ENCODE measurements at regions not wholly inside any gene's neighbourhood (a gene's known extent, or its start where the extent isn't known, plus 50 kb on each side); places are given as distances from the start of the nearest gene placed in this dataset.

DNA sequence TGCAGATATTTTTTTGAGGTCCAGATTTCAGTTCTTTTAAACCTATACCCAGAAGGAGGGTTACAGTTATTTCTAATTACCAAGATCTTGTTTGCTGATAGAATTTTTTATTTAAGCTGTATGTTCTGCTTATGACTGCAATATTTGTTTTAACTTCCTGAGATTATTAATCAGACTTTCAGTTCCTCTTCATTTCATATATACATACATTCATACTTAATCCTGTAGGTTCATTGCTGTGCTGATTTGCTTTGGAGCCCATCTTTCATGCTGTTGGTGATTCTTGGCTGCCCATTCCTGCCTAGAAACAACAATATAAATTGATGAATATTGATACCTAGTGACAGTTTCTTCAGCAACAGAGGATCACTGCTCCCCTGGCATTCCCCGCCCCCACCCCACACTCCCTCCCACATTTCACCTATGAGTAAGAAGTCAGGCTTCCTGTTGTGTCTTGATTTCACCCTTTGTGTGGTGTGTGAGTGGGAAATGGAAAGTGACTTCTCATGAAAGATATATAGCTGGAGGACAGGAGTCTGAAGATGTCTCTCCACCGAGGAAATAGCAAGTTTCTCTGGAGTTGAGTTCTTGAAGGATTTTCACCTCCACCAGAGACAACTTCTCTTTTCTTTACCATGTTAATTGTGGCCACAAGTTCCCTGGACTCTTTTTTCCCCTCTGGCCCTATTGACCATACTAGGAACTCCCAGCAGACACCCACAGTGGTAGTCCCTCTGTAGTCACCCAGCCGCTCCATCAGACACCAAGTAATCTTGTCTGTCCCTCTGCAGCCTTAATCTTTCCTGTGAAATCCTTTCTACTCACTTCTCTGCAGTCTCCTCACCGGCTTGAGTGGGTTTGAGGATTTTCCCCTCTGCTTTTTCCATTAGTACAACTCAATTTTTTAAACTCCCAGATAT, 118.4 kb downstream of the ASB9 start:
- TF ChIP-seq MAZ (IDR thresholded peaks at IDR 0.05; ENCODE audit: borderline replicate concordance, low read depth, low read length) (no peak), MAZ (CRISPR knock-in tag; IDR thresholded peaks at IDR 0.05; ENCODE audit: low read depth) (no peak), U2AF2 (IDR thresholded peaks at IDR 0.05; ENCODE audit: low read depth, low read length) (no peak), ZKSCAN1 (IDR thresholded peaks at IDR 0.05; ENCODE audit: low read length) (no peak), ZNF792 (CRISPR knock-in tag; IDR thresholded peaks at IDR 0.05) (no peak), NFYC (CRISPR knock-in tag; IDR thresholded peaks at IDR 0.05) (no peak)
- TF ChIP-seq, protein P1, sequence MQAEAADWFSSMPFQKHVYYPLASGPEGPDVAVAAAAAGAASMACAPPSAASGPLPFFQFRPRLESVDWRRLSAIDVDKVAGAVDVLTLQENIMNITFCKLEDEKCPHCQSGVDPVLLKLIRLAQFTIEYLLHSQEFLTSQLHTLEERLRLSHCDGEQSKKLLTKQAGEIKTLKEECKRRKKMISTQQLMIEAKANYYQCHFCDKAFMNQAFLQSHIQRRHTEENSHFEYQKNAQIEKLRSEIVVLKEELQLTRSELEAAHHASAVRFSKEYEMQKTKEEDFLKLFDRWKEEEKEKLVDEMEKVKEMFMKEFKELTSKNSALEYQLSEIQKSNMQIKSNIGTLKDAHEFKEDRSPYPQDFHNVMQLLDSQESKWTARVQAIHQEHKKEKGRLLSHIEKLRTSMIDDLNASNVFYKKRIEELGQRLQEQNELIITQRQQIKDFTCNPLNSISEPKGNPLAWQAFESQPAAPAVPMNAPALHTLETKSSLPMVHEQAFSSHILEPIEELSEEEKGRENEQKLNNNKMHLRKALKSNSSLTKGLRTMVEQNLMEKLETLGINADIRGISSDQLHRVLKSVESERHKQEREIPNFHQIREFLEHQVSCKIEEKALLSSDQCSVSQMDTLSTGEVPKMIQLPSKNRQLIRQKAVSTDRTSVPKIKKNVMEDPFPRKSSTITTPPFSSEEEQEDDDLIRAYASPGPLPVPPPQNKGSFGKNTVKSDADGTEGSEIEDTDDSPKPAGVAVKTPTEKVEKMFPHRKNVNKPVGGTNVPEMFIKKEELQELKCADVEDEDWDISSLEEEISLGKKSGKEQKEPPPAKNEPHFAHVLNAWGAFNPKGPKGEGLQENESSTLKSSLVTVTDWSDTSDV (CRISPR knock-in tag; IDR thresholded peaks at IDR 0.05) = no peak
- TF ChIP-seq, protein P2, sequence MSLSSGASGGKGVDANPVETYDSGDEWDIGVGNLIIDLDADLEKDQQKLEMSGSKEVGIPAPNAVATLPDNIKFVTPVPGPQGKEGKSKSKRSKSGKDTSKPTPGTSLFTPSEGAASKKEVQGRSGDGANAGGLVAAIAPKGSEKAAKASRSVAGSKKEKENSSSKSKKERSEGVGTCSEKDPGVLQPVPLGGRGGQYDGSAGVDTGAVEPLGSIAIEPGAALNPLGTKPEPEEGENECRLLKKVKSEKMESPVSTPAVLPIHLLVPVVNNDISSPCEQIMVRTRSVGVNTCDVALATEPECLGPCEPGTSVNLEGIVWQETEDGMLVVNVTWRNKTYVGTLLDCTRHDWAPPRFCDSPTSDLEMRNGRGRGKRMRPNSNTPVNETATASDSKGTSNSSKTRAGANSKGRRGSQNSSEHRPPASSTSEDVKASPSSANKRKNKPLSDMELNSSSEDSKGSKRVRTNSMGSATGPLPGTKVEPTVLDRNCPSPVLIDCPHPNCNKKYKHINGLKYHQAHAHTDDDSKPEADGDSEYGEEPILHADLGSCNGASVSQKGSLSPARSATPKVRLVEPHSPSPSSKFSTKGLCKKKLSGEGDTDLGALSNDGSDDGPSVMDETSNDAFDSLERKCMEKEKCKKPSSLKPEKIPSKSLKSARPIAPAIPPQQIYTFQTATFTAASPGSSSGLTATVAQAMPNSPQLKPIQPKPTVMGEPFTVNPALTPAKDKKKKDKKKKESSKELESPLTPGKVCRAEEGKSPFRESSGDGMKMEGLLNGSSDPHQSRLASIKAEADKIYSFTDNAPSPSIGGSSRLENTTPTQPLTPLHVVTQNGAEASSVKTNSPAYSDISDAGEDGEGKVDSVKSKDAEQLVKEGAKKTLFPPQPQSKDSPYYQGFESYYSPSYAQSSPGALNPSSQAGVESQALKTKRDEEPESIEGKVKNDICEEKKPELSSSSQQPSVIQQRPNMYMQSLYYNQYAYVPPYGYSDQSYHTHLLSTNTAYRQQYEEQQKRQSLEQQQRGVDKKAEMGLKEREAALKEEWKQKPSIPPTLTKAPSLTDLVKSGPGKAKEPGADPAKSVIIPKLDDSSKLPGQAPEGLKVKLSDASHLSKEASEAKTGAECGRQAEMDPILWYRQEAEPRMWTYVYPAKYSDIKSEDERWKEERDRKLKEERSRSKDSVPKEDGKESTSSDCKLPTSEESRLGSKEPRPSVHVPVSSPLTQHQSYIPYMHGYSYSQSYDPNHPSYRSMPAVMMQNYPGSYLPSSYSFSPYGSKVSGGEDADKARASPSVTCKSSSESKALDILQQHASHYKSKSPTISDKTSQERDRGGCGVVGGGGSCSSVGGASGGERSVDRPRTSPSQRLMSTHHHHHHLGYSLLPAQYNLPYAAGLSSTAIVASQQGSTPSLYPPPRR (CRISPR knock-in tag; IDR thresholded peaks at IDR 0.05; ENCODE audit: borderline replicate concordance) = no peak
- TF ChIP-seq, protein P3, sequence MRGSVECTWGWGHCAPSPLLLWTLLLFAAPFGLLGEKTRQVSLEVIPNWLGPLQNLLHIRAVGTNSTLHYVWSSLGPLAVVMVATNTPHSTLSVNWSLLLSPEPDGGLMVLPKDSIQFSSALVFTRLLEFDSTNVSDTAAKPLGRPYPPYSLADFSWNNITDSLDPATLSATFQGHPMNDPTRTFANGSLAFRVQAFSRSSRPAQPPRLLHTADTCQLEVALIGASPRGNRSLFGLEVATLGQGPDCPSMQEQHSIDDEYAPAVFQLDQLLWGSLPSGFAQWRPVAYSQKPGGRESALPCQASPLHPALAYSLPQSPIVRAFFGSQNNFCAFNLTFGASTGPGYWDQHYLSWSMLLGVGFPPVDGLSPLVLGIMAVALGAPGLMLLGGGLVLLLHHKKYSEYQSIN (CRISPR knock-in tag; IDR thresholded peaks at IDR 0.05; ENCODE audit: borderline replicate concordance) = no peak
- intact Hi-C loops (cut with micrococcal nuclease; ENCODE audit: unreplicated experiment) = no loop called here
- ChIA-PET CTCF (ENCODE audit: low intra/inter-chr PET ratio, low total read pairs) (no interaction called here), POLR2A (no interaction called here)
- FAIRE-seq (no peak), ATAC-seq (no peak), DNase-seq (ENCODE audit: low spot score) (no peak)
- no peak overlapping the region for H2AFZ ChIP-seq (ENCODE audit: low read length)
- no peak overlapping the region for H3K4me3 ChIP-seq (replicated peaks in 1 of 3; ENCODE audit: insufficient read depth in 1 of 3, low read depth in 2 of 3, low read length in 3 of 3)
- H3K4me2 ChIP-seq (ENCODE audit: low read depth, low read length) = no peak overlapping the region
- no peaks in the 10 kb centered on the region for H3K36me3 ChIP-seq (replicated peaks in 1 of 2; ENCODE audit: control insufficient read depth in 1 of 2, insufficient read depth in 2 of 2, low read length in 2 of 2)
- H3K27me3 ChIP-seq (ENCODE audit: control insufficient read depth in 1 of 2, insufficient read depth in 2 of 2, low read length in 2 of 2) = no peaks in the 10 kb centered on the region
- H3K9me3 ChIP-seq (ENCODE audit: low read length) = no peaks in the 10 kb centered on the region
- H3K4me1 ChIP-seq (ENCODE audit: insufficient read depth, low read length) = no peaks in the 10 kb centered on the region
- no TSS peak for BruUV-seq (replicated peaks)
- in situ Hi-C loops (cut with HindIII; ENCODE audit: extremely low pct_ligation_motif_present, low pct_unique_long_range_greater_than_20kb) = no loop called here
- no peak overlapping the region for H3K27ac ChIP-seq (ENCODE audit: extremely low read length, insufficient read depth, low read length)
- H4K20me1 ChIP-seq (ENCODE audit: insufficient read depth, low read length) = no peaks in the 10 kb centered on the region
- WGBS (ENCODE audit: low lambda C conversion rate) = 13% methylated on average over 4 of the region's 4 CpGs
- H3K79me2 ChIP-seq (ENCODE audit: insufficient read depth, low read length) = no peaks in the 10 kb centered on the region
- H3K9ac ChIP-seq (ENCODE audit: insufficient read depth, low read depth, low read length) = no peak overlapping the region

Measured in HepG2 (cell line).